Neural cell (in vitro differentiated cells): ENCODE measurements at regions not wholly inside any gene's neighbourhood (a gene's known extent, or its start where the extent isn't known, plus 50 kb on each side); places are given as distances from the start of the nearest gene placed in this dataset.

ENCODE experiments used
- H2AFZ ChIP-seq: fragments of 200-600, 300-800 bp; sonication (generic), shearing (Covaris generic); 2 replicates; pipeline ENCODE4 v1.6.0; 2014; ENCODE audit warnings: low read depth, mild to moderate bottlenecking, antibody characterized with exemption, low read length, moderate library complexity
- H3F3A ChIP-seq: fragments of 200-600 bp; shearing (Covaris generic); 2 replicates; pipeline ENCODE4 v1.6.1; 2016; ENCODE audit warnings: mild to moderate bottlenecking, moderate library complexity, mixed read lengths, antibody characterized with exemption, low read length; ENCODE audit not compliant: insufficient read depth, poor library complexity, severe bottlenecking
- H3K27ac ChIP-seq: fragments of 200-600, 300-800 bp; sonication (generic), shearing (Covaris generic); 2 replicates; pipeline ENCODE4 v1.5.1; 2014; ENCODE audit warnings: mild to moderate bottlenecking, low read length, moderate library complexity
- H3K27me3 ChIP-seq: fragments of 300-800, 200-600 bp; sonication (generic), shearing (Covaris generic); 2 replicates; pipeline ENCODE4 v1.6.0; 2014; ENCODE audit warnings: mild to moderate bottlenecking, low read depth, low read length, moderate library complexity; ENCODE audit not compliant: insufficient read depth
- H3K36me3 ChIP-seq: fragments of 300-800, 200-600 bp; sonication (generic), shearing (Covaris generic); 2 replicates; pipeline ENCODE4 v1.5.1; 2014; ENCODE audit warnings: mild to moderate bottlenecking, antibody characterized with exemption, low read length, moderate library complexity; ENCODE audit not compliant: insufficient read depth
- H3K4me2 ChIP-seq: fragments of 300-800, 200-600 bp; sonication (generic), shearing (Covaris generic); 2 replicates; pipeline ENCODE4 v1.6.0; 2014; ENCODE audit warnings: mild to moderate bottlenecking, low read length
- H3K4me3 ChIP-seq: fragments of 300-800, 200-600 bp; sonication (generic), shearing (Covaris generic); 2 replicates; pipeline ENCODE4 v1.5.1; 2014; ENCODE audit warnings: mild to moderate bottlenecking, low read length, moderate library complexity
- H3K79me2 ChIP-seq: fragments of 200-600 bp; shearing (Covaris generic); replicated peaks from 2 replicates; pipeline ENCODE4 v1.6.0; 2014; ENCODE audit warnings: mild to moderate bottlenecking, low read length, moderate library complexity; ENCODE audit not compliant: insufficient read depth
- H3K9ac ChIP-seq: fragments of 300-800, 200-600 bp; sonication (generic), shearing (Covaris generic); 2 replicates; pipeline ENCODE4 v1.6.1; 2016; ENCODE audit warnings: mild to moderate bottlenecking, low read length, mixed read lengths
- H3K9me2 ChIP-seq: fragments of 200-600 bp; shearing (Covaris generic); 2 replicates; pipeline ENCODE4 v1.6.1; 2016; ENCODE audit warnings: mild to moderate bottlenecking, low read length, mixed read lengths; ENCODE audit not compliant: insufficient read depth
- H3K9me3 ChIP-seq: fragments of 200-600, 300-800 bp; sonication (generic), shearing (Covaris generic); 2 replicates; pipeline ENCODE4 v1.6.1; 2016; ENCODE audit warnings: mild to moderate bottlenecking, mixed run types, low read length, moderate library complexity, mixed read lengths
- H4K20me1 ChIP-seq: fragments of 200-600 bp; shearing (Covaris generic); 2 replicates; pipeline ENCODE4 v1.6.1; 2016; ENCODE audit warnings: mild to moderate bottlenecking, mixed run types; ENCODE audit not compliant: insufficient read depth
- CTCF ChIP-seq: fragments of 450-650 bp; IDR thresholded peaks from 2 replicates; pipeline ENCODE4 v1.5.1; 2014; ENCODE audit warnings: antibody characterized with exemption, mild to moderate bottlenecking, moderate library complexity; ENCODE audit not compliant: poor library complexity, severe bottlenecking
- EP300 ChIP-seq: fragments of 450-650 bp; conservative IDR thresholded peaks from 2 replicates; pipeline ENCODE4 v1.6.1; 2014; ENCODE audit warnings: antibody characterized with exemption, mild to moderate bottlenecking, moderate library complexity; ENCODE audit not compliant: poor library complexity, severe bottlenecking
- EZH2 ChIP-seq: fragments of 200-600, 300-800 bp; shearing (Covaris generic), sonication (generic); IDR thresholded peaks from 2 replicates; pipeline ENCODE4 v1.6.1; 2014; ENCODE audit warnings: antibody characterized with exemption, low read length, borderline replicate concordance, mild to moderate bottlenecking; ENCODE audit not compliant: insufficient read depth, poor library complexity, severe bottlenecking
- MXI1 ChIP-seq: fragments of 450-650 bp; conservative IDR thresholded peaks from 2 replicates; pipeline ENCODE4 v1.6.1; 2014; ENCODE audit warnings: antibody characterized with exemption, mild to moderate bottlenecking; ENCODE audit not compliant: poor library complexity, severe bottlenecking
- POLR2AphosphoS5 ChIP-seq: IDR thresholded peaks from 2 replicates; pipeline ENCODE4 v1.6.1; 2012
- RAD21 ChIP-seq: fragments of 450-650 bp; conservative IDR thresholded peaks from 2 replicates; pipeline ENCODE4 v1.6.1; 2014; ENCODE audit warnings: antibody characterized with exemption, mild to moderate bottlenecking, moderate library complexity
- REST ChIP-seq: IDR thresholded peaks from 2 replicates; pipeline ENCODE4 v1.6.1; 2012; ENCODE audit warnings: borderline replicate concordance
- SMC3 ChIP-seq: fragments of 450-650 bp; conservative IDR thresholded peaks from 2 replicates; pipeline ENCODE4 v1.6.1; 2014; ENCODE audit warnings: antibody characterized with exemption, mild to moderate bottlenecking, moderate library complexity; ENCODE audit not compliant: poor library complexity
- TAF1 ChIP-seq: IDR thresholded peaks from 2 replicates; pipeline ENCODE4 v1.6.1; 2012; ENCODE audit warnings: low read depth

- no peaks in the 10 kb centered on the region for H3K36me3 ChIP-seq
- no peak overlapping the region for H3K4me3 ChIP-seq
- H3K79me2 ChIP-seq = no peaks in the 10 kb centered on the region
- H3F3A ChIP-seq = no peaks in the 10 kb centered on the region
- TF ChIP-seq POLR2AphosphoS5 = no peak
- no peak for TF ChIP-seq EZH2
- TF ChIP-seq SMC3 = no peak
- H3K27ac ChIP-seq = no peak overlapping the region
- H3K27me3 ChIP-seq = no peaks in the 10 kb centered on the region
- no peaks in the 10 kb centered on the region for H3K9me2 ChIP-seq
- no peak overlapping the region for H3K9ac ChIP-seq
- H3K9me3 ChIP-seq = no peaks in the 10 kb centered on the region
- H3K4me2 ChIP-seq = no peak overlapping the region
- H4K20me1 ChIP-seq = no peaks in the 10 kb centered on the region
- H2AFZ ChIP-seq = no peak overlapping the region
Measured at GRCh38 chr5:124880903-124881697, 134.7 kb upstream of the ZNF608 start.

- Histone ChIP-seq H3K9me3 (no peaks in the 10 kb centered on the region), H3K9ac (no peak overlapping the region), H3K4me3 (no peak overlapping the region), H2AFZ (no peak overlapping the region), H3K79me2 (no peaks in the 10 kb centered on the region), H3K27me3 (no peaks in the 10 kb centered on the region), H3K4me2 (no peak overlapping the region), H3K27ac (no peak overlapping the region), H4K20me1 (no peaks in the 10 kb centered on the region), H3F3A (no peaks in the 10 kb centered on the region), H3K9me2 (no peaks in the 10 kb centered on the region), H3K36me3 (no peaks in the 10 kb centered on the region)
- TF ChIP-seq RAD21 (no peak), TAF1 (no peak), SMC3 (no peak), MXI1 (no peak)
Measured at GRCh38 chr5:124883681-124884080, 137.2 kb upstream of the ZNF608 start.

GRCh38 chr5:124884114-124884513 lies 137.7 kb upstream of the ZNF608 start:
- H3K27me3 ChIP-seq = no peaks in the 10 kb centered on the region
- no peaks in the 10 kb centered on the region for H3K9me3 ChIP-seq
- H3K9ac ChIP-seq = no peak overlapping the region
- H3K4me3 ChIP-seq = no peak overlapping the region
- H3K9me2 ChIP-seq = no peaks in the 10 kb centered on the region
- no peaks in the 10 kb centered on the region for H3F3A ChIP-seq
- H3K4me2 ChIP-seq = no peak overlapping the region
- no peak overlapping the region for H3K27ac ChIP-seq
- no peaks in the 10 kb centered on the region for H4K20me1 ChIP-seq
- no peaks in the 10 kb centered on the region for H3K36me3 ChIP-seq
- no peaks in the 10 kb centered on the region for H3K79me2 ChIP-seq
- TF ChIP-seq SMC3 = no peak
- TF ChIP-seq CTCF = no peak
- no peak for TF ChIP-seq EP300
- TF ChIP-seq MXI1 = no peak
- TF ChIP-seq EZH2 = no peak
- no peak for TF ChIP-seq TAF1
- TF ChIP-seq REST = no peak
- no peak for TF ChIP-seq POLR2AphosphoS5
- TF ChIP-seq RAD21 = no peak
- no peak overlapping the region for H2AFZ ChIP-seq
